OCI-LY7 (cell line): ENCODE measurements at regions not wholly inside any gene's neighbourhood (a gene's known extent, or its start where the extent isn't known, plus 50 kb on each side); places are given as distances from the start of the nearest gene placed in this dataset.

Experiments used
- BruUV-seq: library from RNA; stranded (reverse); fragments of 400-500 nt; replicated peaks from 2 replicates; lab custom pipeline; 2021; lab: Mats Ljungman, UMichigan
- CTCF ChIA-PET: fragments of 300-600 bp; sonication (Branson Sonifier 250); formaldehyde crosslinking; loops from one replicate; lab custom pipeline; 2022; ENCODE audit warnings: antibody characterized with exemption; ENCODE audit not compliant: unreplicated experiment; lab: Charles Lee
- POLR2A ChIA-PET: fragments of 300-600 bp; sonication (Branson Sonifier 250); formaldehyde crosslinking; loops from one replicate; lab custom pipeline; 2022; ENCODE audit warnings: antibody characterized with exemption; lab: Charles Lee
- DNase-seq: peaks from one replicate; pipeline ENCODE4 v3.0.0-alpha.2; 2015; ENCODE audit warnings: low spot score
- H2AFZ ChIP-seq: fragments of 200-600 bp; sonication (generic), shearing (Covaris generic); 2 replicates; pipeline ENCODE4 v1.6.1; 2014; ENCODE audit warnings: mild to moderate bottlenecking, antibody characterized with exemption, low read length, moderate library complexity
- H3K27ac ChIP-seq: fragments of 200-600 bp; sonication (generic); 2 replicates; pipeline ENCODE4 v1.5.1; 2014; ENCODE audit warnings: mixed run types, low read depth, mild to moderate bottlenecking, moderate library complexity, low read length, inconsistent platforms; ENCODE audit not compliant: poor library complexity, severe bottlenecking
- H3K36me3 ChIP-seq: fragments of 200-600 bp; sonication (generic); 2 replicates; pipeline ENCODE4 v1.6.1; 2014; ENCODE audit warnings: mild to moderate bottlenecking, antibody characterized with exemption, low read length, moderate library complexity, mixed read lengths; ENCODE audit not compliant: insufficient read depth
- H3K4me1 ChIP-seq: fragments of 200-600 bp; sonication (generic); 2 replicates; pipeline ENCODE4 v1.5.1; 2014; ENCODE audit warnings: mild to moderate bottlenecking, low read length; ENCODE audit not compliant: insufficient read depth, poor library complexity, severe bottlenecking
- H3K4me2 ChIP-seq: fragments of 200-600 bp; sonication (generic); 2 replicates; pipeline ENCODE4 v1.6.1; 2014; ENCODE audit warnings: mild to moderate bottlenecking, low read length
- H3K4me3 ChIP-seq: fragments of 200-600 bp; sonication (generic); 2 replicates; pipeline ENCODE4 v1.5.1; 2014; ENCODE audit warnings: mild to moderate bottlenecking, low read depth, low read length; ENCODE audit not compliant: poor library complexity, severe bottlenecking
- H3K79me2 ChIP-seq: fragments of 200-600 bp; sonication (generic); 2 replicates; pipeline ENCODE4 v1.6.1; 2016; ENCODE audit warnings: low read depth, mild to moderate bottlenecking, low read length, moderate library complexity, mixed read lengths; ENCODE audit not compliant: insufficient read depth
- H3K9me2 ChIP-seq: fragments of 200-600 bp; sonication (generic); 2 replicates; pipeline ENCODE4 v1.6.1; 2016; ENCODE audit warnings: mild to moderate bottlenecking, low read length, mixed read lengths; ENCODE audit not compliant: insufficient read depth
- H3K9me3 ChIP-seq: fragments of 200-600 bp; sonication (generic); 2 replicates; pipeline ENCODE4 v1.6.1; 2014; ENCODE audit warnings: mild to moderate bottlenecking, mixed run types, low read length, mixed read lengths
- H4K20me1 ChIP-seq: fragments of 200-600 bp; sonication (generic); 2 replicates; pipeline ENCODE4 v1.6.1; 2014; ENCODE audit warnings: mild to moderate bottlenecking, antibody characterized with exemption, low read length, moderate library complexity, mixed read lengths; ENCODE audit not compliant: insufficient read depth
- EZH2phosphoT487 ChIP-seq: fragments of 200-600 bp; sonication (generic); IDR thresholded peaks from 2 replicates; pipeline ENCODE4 v1.6.1; 2018; ENCODE audit warnings: low read depth, borderline replicate concordance, mild to moderate bottlenecking, mixed run types, antibody characterized with exemption, low read length, moderate library complexity, mixed read lengths
- intact Hi-C: fragments of 100-400 bp; cut with micrococcal nuclease; formaldehyde crosslinking; loops from one replicate; pipeline ENCODE4 v1.10.0; 2022; ENCODE audit not compliant: unreplicated experiment
- TF ChIP-seq, protein P1 (sequence below): fragments of 200-600 bp; sonication (generic); conservative IDR thresholded peaks from 2 replicates; pipeline ENCODE4 v1.5.1; 2014; ENCODE audit warnings: mild to moderate bottlenecking, antibody characterized with exemption, low read length, moderate library complexity, mixed read lengths

DNA sequence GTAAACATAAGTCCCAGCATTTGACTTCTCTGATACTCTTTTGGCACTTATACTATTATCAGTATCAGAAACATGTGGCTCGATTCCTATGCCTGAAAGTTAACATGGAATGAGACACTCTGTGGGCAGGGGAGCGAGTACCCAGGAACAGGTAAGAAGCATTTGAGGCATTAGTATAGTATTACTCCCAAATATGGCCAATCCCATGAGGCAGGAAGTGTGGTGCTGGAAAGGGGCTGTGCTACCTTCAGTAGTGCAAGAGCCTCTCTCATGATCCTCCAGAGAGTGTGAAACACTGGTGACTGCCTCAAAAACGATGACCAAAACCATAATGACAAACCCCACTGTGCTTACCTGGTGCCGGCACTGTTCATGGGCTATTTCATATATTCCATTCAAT, 415.1 kb downstream of the SOX11 start:
- POLR2A ChIA-PET = interaction anchor here (1.1 kb wide), 1 partner anchor 237 kb away, joined by 3 read pairs; no protein-coding TSS in a partner anchor
- BruUV-seq = no TSS peak

GRCh38 chr2:6109831-6110230, 417.6 kb downstream of the SOX11 start:
- ChIA-PET CTCF (no interaction called here), POLR2A (no interaction called here)
- H3K4me3 ChIP-seq = no peak overlapping the region
- H3K4me2 ChIP-seq = no peak overlapping the region
- no peak for DNase-seq
- no peaks in the 10 kb centered on the region for H3K9me3 ChIP-seq
- no peaks in the 10 kb centered on the region for H3K36me3 ChIP-seq
- no peak for TF ChIP-seq EZH2phosphoT487
- TF ChIP-seq, protein P1, sequence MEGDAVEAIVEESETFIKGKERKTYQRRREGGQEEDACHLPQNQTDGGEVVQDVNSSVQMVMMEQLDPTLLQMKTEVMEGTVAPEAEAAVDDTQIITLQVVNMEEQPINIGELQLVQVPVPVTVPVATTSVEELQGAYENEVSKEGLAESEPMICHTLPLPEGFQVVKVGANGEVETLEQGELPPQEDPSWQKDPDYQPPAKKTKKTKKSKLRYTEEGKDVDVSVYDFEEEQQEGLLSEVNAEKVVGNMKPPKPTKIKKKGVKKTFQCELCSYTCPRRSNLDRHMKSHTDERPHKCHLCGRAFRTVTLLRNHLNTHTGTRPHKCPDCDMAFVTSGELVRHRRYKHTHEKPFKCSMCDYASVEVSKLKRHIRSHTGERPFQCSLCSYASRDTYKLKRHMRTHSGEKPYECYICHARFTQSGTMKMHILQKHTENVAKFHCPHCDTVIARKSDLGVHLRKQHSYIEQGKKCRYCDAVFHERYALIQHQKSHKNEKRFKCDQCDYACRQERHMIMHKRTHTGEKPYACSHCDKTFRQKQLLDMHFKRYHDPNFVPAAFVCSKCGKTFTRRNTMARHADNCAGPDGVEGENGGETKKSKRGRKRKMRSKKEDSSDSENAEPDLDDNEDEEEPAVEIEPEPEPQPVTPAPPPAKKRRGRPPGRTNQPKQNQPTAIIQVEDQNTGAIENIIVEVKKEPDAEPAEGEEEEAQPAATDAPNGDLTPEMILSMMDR = no peak
- no peaks in the 10 kb centered on the region for H3K9me2 ChIP-seq
- no peaks in the 10 kb centered on the region for H3K4me1 ChIP-seq
- H2AFZ ChIP-seq = no peak overlapping the region
- no peaks in the 10 kb centered on the region for H3K79me2 ChIP-seq
- H3K27ac ChIP-seq = no peak overlapping the region
- BruUV-seq = no TSS peak
- no peaks in the 10 kb centered on the region for H4K20me1 ChIP-seq
- intact Hi-C loops = no loop called here

More for the DNA sequence above, 415.1 kb downstream of the SOX11 start:
- no peaks in the 10 kb centered on the region for H3K9me2 ChIP-seq
- no peak overlapping the region for H2AFZ ChIP-seq
- H3K27ac ChIP-seq = no peak overlapping the region
- DNase-seq = no peak
- no peak overlapping the region for H3K4me2 ChIP-seq
- no peaks in the 10 kb centered on the region for H3K36me3 ChIP-seq
- peaks cover 8% of the 10 kb centered on the region for H3K4me1 ChIP-seq
- no peak overlapping the region for H3K4me3 ChIP-seq
- H4K20me1 ChIP-seq = no peaks in the 10 kb centered on the region
- H3K9me3 ChIP-seq = no peaks in the 10 kb centered on the region
- no peaks in the 10 kb centered on the region for H3K79me2 ChIP-seq
- intact Hi-C loops = no loop called here
- TF ChIP-seq EZH2phosphoT487 = no peak
- TF ChIP-seq, protein P1 = no peak
- CTCF ChIA-PET = no interaction called here

DNA sequence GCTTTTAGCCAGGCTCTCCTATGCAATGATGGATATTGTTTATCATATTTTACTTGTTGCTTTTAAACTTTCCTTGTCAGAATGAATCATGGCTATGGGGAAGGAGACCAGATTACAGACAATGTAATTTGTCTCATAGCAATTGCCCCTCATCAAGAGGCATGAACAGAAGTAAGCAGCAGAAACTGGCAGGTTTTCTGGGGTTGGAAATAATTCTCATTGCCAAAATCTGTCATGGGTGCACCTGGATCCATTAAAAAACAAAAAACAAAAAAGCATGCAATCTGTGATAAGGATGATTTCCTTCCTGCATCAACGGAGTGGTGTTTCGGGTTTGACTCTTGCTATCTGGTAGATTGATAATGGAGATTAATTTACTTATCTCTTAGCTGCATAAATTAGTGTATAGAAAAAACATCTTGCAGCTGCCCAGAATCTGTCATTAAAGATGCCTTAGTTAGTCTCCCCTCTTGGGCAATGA, 419.6 kb downstream of the SOX11 start:
- no peak for DNase-seq
- Histone ChIP-seq H4K20me1 (no peaks in the 10 kb centered on the region), H3K4me2 (no peak overlapping the region), H3K36me3 (no peaks in the 10 kb centered on the region), H3K9me3 (no peaks in the 10 kb centered on the region; the same call in 1 of the 2 replicates), H2AFZ (no peak overlapping the region), H3K4me3 (no peak overlapping the region), H3K27ac (no peak overlapping the region), H3K79me2 (no peaks in the 10 kb centered on the region), H3K9me2 (no peaks in the 10 kb centered on the region), H3K4me1 (no peaks in the 10 kb centered on the region)
- TF ChIP-seq, protein P1 = no peak
- TF ChIP-seq EZH2phosphoT487 = no peak
- ChIA-PET POLR2A (no interaction called here), CTCF (no interaction called here)
- BruUV-seq = no TSS peak
- intact Hi-C loops = no loop called here
